Neural cell (in vitro differentiated cells): ENCODE measurements at regions not wholly inside any gene's neighbourhood (a gene's known extent, or its start where the extent isn't known, plus 50 kb on each side); places are given as distances from the start of the nearest gene placed in this dataset.
"Not testable (repeated sequence)": the region's sequence is repeated elsewhere in the genome, so short reads cannot be mapped to it uniquely, and the experiment has no call there.

Source experiments
- H2AFZ ChIP-seq: fragments of 200-600, 300-800 bp; sonication (generic), shearing (Covaris generic); 2 replicates; pipeline ENCODE4 v1.6.0; 2014; ENCODE audit warnings: low read depth, mild to moderate bottlenecking, antibody characterized with exemption, low read length, moderate library complexity
- H3F3A ChIP-seq: fragments of 200-600 bp; shearing (Covaris generic); 2 replicates; pipeline ENCODE4 v1.6.1; 2016; ENCODE audit warnings: mild to moderate bottlenecking, moderate library complexity, mixed read lengths, antibody characterized with exemption, low read length; ENCODE audit not compliant: insufficient read depth, poor library complexity, severe bottlenecking
- H3K27ac ChIP-seq: fragments of 200-600, 300-800 bp; sonication (generic), shearing (Covaris generic); 2 replicates; pipeline ENCODE4 v1.5.1; 2014; ENCODE audit warnings: mild to moderate bottlenecking, low read length, moderate library complexity
- H3K27me3 ChIP-seq: fragments of 300-800, 200-600 bp; sonication (generic), shearing (Covaris generic); 2 replicates; pipeline ENCODE4 v1.6.0; 2014; ENCODE audit warnings: mild to moderate bottlenecking, low read depth, low read length, moderate library complexity; ENCODE audit not compliant: insufficient read depth
- H3K36me3 ChIP-seq: fragments of 300-800, 200-600 bp; sonication (generic), shearing (Covaris generic); 2 replicates; pipeline ENCODE4 v1.5.1; 2014; ENCODE audit warnings: mild to moderate bottlenecking, antibody characterized with exemption, low read length, moderate library complexity; ENCODE audit not compliant: insufficient read depth
- H3K4me2 ChIP-seq: fragments of 300-800, 200-600 bp; sonication (generic), shearing (Covaris generic); 2 replicates; pipeline ENCODE4 v1.6.0; 2014; ENCODE audit warnings: mild to moderate bottlenecking, low read length
- H3K4me3 ChIP-seq: fragments of 300-800, 200-600 bp; sonication (generic), shearing (Covaris generic); 2 replicates; pipeline ENCODE4 v1.5.1; 2014; ENCODE audit warnings: mild to moderate bottlenecking, low read length, moderate library complexity
- H3K79me2 ChIP-seq: fragments of 200-600 bp; shearing (Covaris generic); replicated peaks from 2 replicates; pipeline ENCODE4 v1.6.0; 2014; ENCODE audit warnings: mild to moderate bottlenecking, low read length, moderate library complexity; ENCODE audit not compliant: insufficient read depth
- H3K9ac ChIP-seq: fragments of 300-800, 200-600 bp; sonication (generic), shearing (Covaris generic); 2 replicates; pipeline ENCODE4 v1.6.1; 2016; ENCODE audit warnings: mild to moderate bottlenecking, low read length, mixed read lengths
- H3K9me2 ChIP-seq: fragments of 200-600 bp; shearing (Covaris generic); 2 replicates; pipeline ENCODE4 v1.6.1; 2016; ENCODE audit warnings: mild to moderate bottlenecking, low read length, mixed read lengths; ENCODE audit not compliant: insufficient read depth
- H3K9me3 ChIP-seq: fragments of 200-600, 300-800 bp; sonication (generic), shearing (Covaris generic); 2 replicates; pipeline ENCODE4 v1.6.1; 2016; ENCODE audit warnings: mild to moderate bottlenecking, mixed run types, low read length, moderate library complexity, mixed read lengths
- H4K20me1 ChIP-seq: fragments of 200-600 bp; shearing (Covaris generic); 2 replicates; pipeline ENCODE4 v1.6.1; 2016; ENCODE audit warnings: mild to moderate bottlenecking, mixed run types; ENCODE audit not compliant: insufficient read depth

- H3K4me2 ChIP-seq, H3K4me3 ChIP-seq, H3F3A ChIP-seq, H3K36me3 ChIP-seq, H2AFZ ChIP-seq, H3K27ac ChIP-seq, H3K79me2 ChIP-seq, H4K20me1 ChIP-seq, H3K9ac ChIP-seq, H3K9me2 ChIP-seq, H3K27me3 ChIP-seq, H3K9me3 ChIP-seq: not testable (repeated sequence)
Measured at GRCh38 chr2:87651589-87651988, 96.3 kb upstream of the PLGLB2 start.

GRCh38 chr2:87653373-87653772, 94.5 kb upstream of the PLGLB2 start:
- H3K36me3 ChIP-seq, H3K27ac ChIP-seq, H3K9ac ChIP-seq, H3K9me2 ChIP-seq, H3K4me3 ChIP-seq, H3K4me2 ChIP-seq, H2AFZ ChIP-seq, H3K9me3 ChIP-seq, H3K27me3 ChIP-seq, H4K20me1 ChIP-seq, H3F3A ChIP-seq, H3K79me2 ChIP-seq: not testable (repeated sequence)

GRCh38 chr2:87654136-87654814, 93.6 kb upstream of the PLGLB2 start:
- not testable (repeated sequence) for H3K4me3 ChIP-seq, H3K9me3 ChIP-seq, H3K9me2 ChIP-seq, H3F3A ChIP-seq, H3K27ac ChIP-seq, H3K27me3 ChIP-seq, H3K4me2 ChIP-seq, H3K36me3 ChIP-seq, H3K79me2 ChIP-seq, H3K9ac ChIP-seq, H4K20me1 ChIP-seq, H2AFZ ChIP-seq

- H3K9me3 ChIP-seq: not testable (repeated sequence)
Measured at GRCh38 chr2:87657915-87658314, 90.0 kb upstream of the PLGLB2 start.

GRCh38 chr2:87658357-87658756, 89.5 kb upstream of the PLGLB2 start:
- not testable (repeated sequence) for H3K36me3 ChIP-seq, H3K27me3 ChIP-seq, H2AFZ ChIP-seq, H3K27ac ChIP-seq, H4K20me1 ChIP-seq, H3K9ac ChIP-seq, H3K9me3 ChIP-seq, H3K79me2 ChIP-seq, H3K4me2 ChIP-seq, H3F3A ChIP-seq, H3K9me2 ChIP-seq, H3K4me3 ChIP-seq

More at GRCh38 chr2:87657915-87658314, 90.0 kb upstream of the PLGLB2 start:
- not testable (repeated sequence) for H3K4me3 ChIP-seq, H3K4me2 ChIP-seq, H3F3A ChIP-seq, H3K79me2 ChIP-seq, H3K36me3 ChIP-seq, H4K20me1 ChIP-seq, H3K9ac ChIP-seq, H3K9me2 ChIP-seq, H3K27ac ChIP-seq, H3K27me3 ChIP-seq, H2AFZ ChIP-seq

- H3K36me3 ChIP-seq, H4K20me1 ChIP-seq, H3K9me2 ChIP-seq, H3K4me2 ChIP-seq, H2AFZ ChIP-seq, H3F3A ChIP-seq, H3K9ac ChIP-seq, H3K4me3 ChIP-seq, H3K27me3 ChIP-seq, H3K79me2 ChIP-seq, H3K27ac ChIP-seq, H3K9me3 ChIP-seq: not testable (repeated sequence)
Measured at GRCh38 chr2:87658976-87659375, 88.9 kb upstream of the PLGLB2 start.

GRCh38 chr2:87660164-87660563, 87.7 kb upstream of the PLGLB2 start:
- H3K9me3 ChIP-seq, H3K9ac ChIP-seq, H3K4me3 ChIP-seq, H3K4me2 ChIP-seq, H2AFZ ChIP-seq, H3K27me3 ChIP-seq, H3F3A ChIP-seq, H3K36me3 ChIP-seq, H3K79me2 ChIP-seq, H3K27ac ChIP-seq, H4K20me1 ChIP-seq, H3K9me2 ChIP-seq: not testable (repeated sequence)

GRCh38 chr2:87662316-87663290, 85.3 kb upstream of the PLGLB2 start:
- H2AFZ ChIP-seq, H3K79me2 ChIP-seq, H3F3A ChIP-seq, H3K27me3 ChIP-seq, H3K4me3 ChIP-seq, H3K27ac ChIP-seq, H3K9ac ChIP-seq, H3K4me2 ChIP-seq, H4K20me1 ChIP-seq, H3K9me3 ChIP-seq, H3K36me3 ChIP-seq, H3K9me2 ChIP-seq: not testable (repeated sequence)
